SK-N-SH treated with all-trans-retinoic acid at 6 μM for 48 hours (cell line): ENCODE measurements at regions not wholly inside any gene's neighbourhood (a gene's known extent, or its start where the extent isn't known, plus 50 kb on each side); places are given as distances from the start of the nearest gene placed in this dataset.

ENCODE experiments used
- BACH2 ChIP-seq: fragments of 250-450 bp; sonication (Bioruptor Pico); IDR thresholded peaks from 2 replicates; pipeline ENCODE4 v1.9.0; 2021; ENCODE audit warnings: mild to moderate bottlenecking, borderline replicate concordance
- RARB ChIP-seq: fragments of 250-450 bp; sonication (Bioruptor Pico); IDR thresholded peaks from 2 replicates; pipeline ENCODE4 v1.8.0; 2021; ENCODE audit warnings: mild to moderate bottlenecking, moderate library complexity
- SNAI2 ChIP-seq: fragments of 250-450 bp; sonication (Bioruptor Pico); IDR thresholded peaks from 2 replicates; pipeline ENCODE4 v1.5.0; 2020; ENCODE audit warnings: mild to moderate bottlenecking, moderate library complexity
- ZC3H10 ChIP-seq: fragments of 250-450 bp; sonication (Bioruptor Pico); IDR thresholded peaks from 2 replicates; pipeline ENCODE4 v1.5.1; 2021; ENCODE audit warnings: mild to moderate bottlenecking, moderate library complexity
- ZFP3 ChIP-seq: fragments of 250-450 bp; sonication (Bioruptor Pico); IDR thresholded peaks from 2 replicates; pipeline ENCODE4 v1.5.0; 2020; ENCODE audit warnings: mild to moderate bottlenecking, moderate library complexity
- ZNF70 ChIP-seq: fragments of 450-650 bp; formaldehyde crosslinking; IDR thresholded peaks from 2 replicates; pipeline ENCODE4 v1.5.0; 2020; ENCODE audit warnings: mild to moderate bottlenecking, moderate library complexity
- ZNF8 ChIP-seq: fragments of 450-650 bp; formaldehyde crosslinking; IDR thresholded peaks from 2 replicates; pipeline ENCODE4 v1.5.0; 2020; ENCODE audit warnings: mild to moderate bottlenecking, moderate library complexity
- TF ChIP-seq, protein P1 (sequence below): fragments of 250-450 bp; sonication (Bioruptor Pico); IDR thresholded peaks from 2 replicates; pipeline ENCODE4 v1.8.0; 2020; ENCODE audit warnings: mild to moderate bottlenecking, moderate library complexity, borderline replicate concordance

DNA sequence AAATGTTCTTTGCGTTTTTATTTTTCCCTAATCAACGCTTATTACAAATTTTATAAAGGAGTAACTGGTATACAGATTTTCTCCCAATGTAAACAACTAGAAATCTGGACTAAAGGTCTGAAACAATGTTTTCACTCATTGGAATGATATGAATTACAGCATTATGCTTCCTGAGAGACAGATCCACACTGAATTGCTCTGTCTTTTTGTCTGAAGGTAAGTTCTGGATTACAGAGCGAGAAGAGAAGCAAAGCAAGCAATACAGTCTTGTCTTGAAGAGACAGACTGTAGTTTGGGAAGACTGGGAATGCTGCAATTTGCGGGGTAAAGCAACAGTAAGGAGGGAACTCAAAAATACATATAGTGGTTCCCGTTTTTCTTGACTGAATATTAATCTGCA is 262.2 kb upstream of the PABPC4L start:
- no peak for TF ChIP-seq ZNF70 (CRISPR knock-in tag)
- no peak for TF ChIP-seq ZC3H10 (CRISPR knock-in tag)
- TF ChIP-seq SNAI2, result no peak
- no peak for TF ChIP-seq ZNF8 (CRISPR knock-in tag)
- TF ChIP-seq, protein P1, sequence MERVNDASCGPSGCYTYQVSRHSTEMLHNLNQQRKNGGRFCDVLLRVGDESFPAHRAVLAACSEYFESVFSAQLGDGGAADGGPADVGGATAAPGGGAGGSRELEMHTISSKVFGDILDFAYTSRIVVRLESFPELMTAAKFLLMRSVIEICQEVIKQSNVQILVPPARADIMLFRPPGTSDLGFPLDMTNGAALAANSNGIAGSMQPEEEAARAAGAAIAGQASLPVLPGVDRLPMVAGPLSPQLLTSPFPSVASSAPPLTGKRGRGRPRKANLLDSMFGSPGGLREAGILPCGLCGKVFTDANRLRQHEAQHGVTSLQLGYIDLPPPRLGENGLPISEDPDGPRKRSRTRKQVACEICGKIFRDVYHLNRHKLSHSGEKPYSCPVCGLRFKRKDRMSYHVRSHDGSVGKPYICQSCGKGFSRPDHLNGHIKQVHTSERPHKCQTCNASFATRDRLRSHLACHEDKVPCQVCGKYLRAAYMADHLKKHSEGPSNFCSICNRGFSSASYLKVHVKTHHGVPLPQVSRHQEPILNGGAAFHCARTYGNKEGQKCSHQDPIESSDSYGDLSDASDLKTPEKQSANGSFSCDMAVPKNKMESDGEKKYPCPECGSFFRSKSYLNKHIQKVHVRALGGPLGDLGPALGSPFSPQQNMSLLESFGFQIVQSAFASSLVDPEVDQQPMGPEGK, result no peak
- no peak for TF ChIP-seq ZFP3 (CRISPR knock-in tag)
- no peak for TF ChIP-seq RARB (CRISPR knock-in tag)
- TF ChIP-seq BACH2 (CRISPR knock-in tag), result no peak
